Heart left ventricle (tissue), 13 donors: ENCODE measurements at regions not wholly inside any gene's neighbourhood (a gene's known extent, or its start where the extent isn't known, plus 50 kb on each side); places are given as distances from the start of the nearest gene placed in this dataset.

Experiments
- POLR2A ChIP-seq, 2 donors: fragments of 450-650 bp; IDR thresholded peaks; one replicate each; pipeline ENCODE4 v1.6.1; 2017; ENCODE audit warnings: antibody characterized with exemption in 2 of 2, mild to moderate bottlenecking in 2 of 2, moderate library complexity in 2 of 2
- TF ChIP-seq, protein P1 (sequence below), 12 donors: fragments of 200-600 bp; sonication (generic) in 4 of 12; IDR thresholded peaks; one replicate each; pipeline versions ENCODE4 v1.5.0 to v1.8.0; 2018 to 2022; ENCODE audit warnings: antibody characterized with exemption in 12 of 12, mild to moderate bottlenecking in 5 of 12
- donor health status: ischemic (EF 13 %, LVEDD 7.1; RV severe dilation, severe dysfunction).
- donor health status: DM: no; HTN: yes; CAD: no.
- donor health status: DM: no; HTN: no; CAD: no.
- donor health status: ischemic (EF 25% LVEDD 6.9; RV normal size, moderate dysfunction).
- donor health status: ischemic (EF 25% LVEDD 5.7; RV mildly dilated, moderate dysfunction).
- donor health status: ischemic (EF 35%, LVEDD 5.7; RV mildly dilated, moderate dysfunction).
- donor health status: nonischemic (EF 11% LVEDD 7.7; RV severe dilation, severe dysfunction).
- donor health status: DM: yes; HTN: yes; CAD: no.
- donor health status: PGD.
- donor health status: ischemic (EF 29% LVEDD 5.4; RV normal size, mild dysfunction).
- donor health status: nonischemic (EF 23%, LVEDD 6.1; RV moderate dilation, normal function).

DNA sequence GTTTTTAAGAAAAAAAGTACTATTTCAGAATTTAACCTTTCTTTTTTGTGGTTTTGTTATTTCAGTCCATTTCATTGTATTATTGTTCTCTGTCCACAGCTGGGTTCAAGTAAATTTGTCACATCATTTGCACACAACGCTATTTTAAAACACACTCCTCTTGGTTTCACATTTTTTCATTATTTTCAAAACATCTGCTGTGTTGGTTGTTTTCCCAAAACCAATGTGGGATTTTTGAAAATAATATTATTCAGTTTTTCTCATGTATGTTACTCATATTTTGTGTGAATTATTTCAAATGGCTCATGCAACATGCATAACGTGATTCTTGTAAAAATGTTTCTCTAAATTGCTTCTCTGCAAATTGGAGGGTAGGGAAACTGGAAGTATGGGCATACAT is 589.2 kb downstream of the METTL4 start:
- no peak for TF ChIP-seq POLR2A (IDR thresholded peaks at IDR 0.05)
- TF ChIP-seq, protein P1, sequence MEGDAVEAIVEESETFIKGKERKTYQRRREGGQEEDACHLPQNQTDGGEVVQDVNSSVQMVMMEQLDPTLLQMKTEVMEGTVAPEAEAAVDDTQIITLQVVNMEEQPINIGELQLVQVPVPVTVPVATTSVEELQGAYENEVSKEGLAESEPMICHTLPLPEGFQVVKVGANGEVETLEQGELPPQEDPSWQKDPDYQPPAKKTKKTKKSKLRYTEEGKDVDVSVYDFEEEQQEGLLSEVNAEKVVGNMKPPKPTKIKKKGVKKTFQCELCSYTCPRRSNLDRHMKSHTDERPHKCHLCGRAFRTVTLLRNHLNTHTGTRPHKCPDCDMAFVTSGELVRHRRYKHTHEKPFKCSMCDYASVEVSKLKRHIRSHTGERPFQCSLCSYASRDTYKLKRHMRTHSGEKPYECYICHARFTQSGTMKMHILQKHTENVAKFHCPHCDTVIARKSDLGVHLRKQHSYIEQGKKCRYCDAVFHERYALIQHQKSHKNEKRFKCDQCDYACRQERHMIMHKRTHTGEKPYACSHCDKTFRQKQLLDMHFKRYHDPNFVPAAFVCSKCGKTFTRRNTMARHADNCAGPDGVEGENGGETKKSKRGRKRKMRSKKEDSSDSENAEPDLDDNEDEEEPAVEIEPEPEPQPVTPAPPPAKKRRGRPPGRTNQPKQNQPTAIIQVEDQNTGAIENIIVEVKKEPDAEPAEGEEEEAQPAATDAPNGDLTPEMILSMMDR (IDR thresholded peaks at IDR 0.05) = no peak
